ENCODE measurements at regions not wholly inside any gene's neighbourhood (a gene's known extent, or its start where the extent isn't known, plus 50 kb on each side); places are given as distances from the start of the nearest gene placed in this dataset.

DNA sequence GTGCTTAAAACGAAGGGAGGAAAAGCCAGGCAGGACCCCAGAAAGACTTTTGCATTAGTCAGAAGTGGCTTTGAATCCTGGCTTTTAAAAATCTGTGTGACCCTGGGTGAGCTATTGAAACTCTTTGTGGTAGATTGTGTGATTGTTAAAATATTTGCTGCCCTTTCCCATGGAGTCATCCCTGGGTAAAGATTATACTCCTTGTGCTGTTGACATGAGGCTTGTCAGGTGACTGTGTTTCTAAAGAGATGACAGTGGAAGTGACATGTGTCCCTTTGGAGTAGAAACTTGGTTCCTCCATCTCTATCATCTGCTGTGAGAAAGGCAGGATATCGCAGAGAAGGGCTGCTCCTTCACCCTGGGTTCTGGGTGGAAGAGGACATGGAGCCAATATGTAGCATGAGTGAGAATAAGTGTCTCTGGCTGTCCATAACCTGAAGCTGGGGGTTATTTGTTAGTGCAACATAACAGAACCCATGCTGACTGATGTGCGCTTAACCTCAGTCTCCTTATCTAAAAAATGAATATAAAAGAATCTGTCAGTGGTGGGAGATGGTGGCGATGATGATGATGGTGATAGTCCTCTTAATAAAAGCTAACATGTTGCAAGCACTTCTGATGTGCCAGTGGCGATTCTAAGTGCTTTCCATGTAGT, 187.6 kb downstream of the RHOU start:
- TF ChIP-seq FOXM1 (IDR thresholded peaks at IDR 0.05; ENCODE audit: borderline replicate concordance) (no peak), BHLHE40 (IDR thresholded peaks at IDR 0.05; ENCODE audit: borderline replicate concordance) (no peak), LEF1 (IDR thresholded peaks at IDR 0.05; ENCODE audit: borderline replicate concordance) (no peak), SP1 (IDR thresholded peaks at IDR 0.05) (no peak), ARNT (IDR thresholded peaks at IDR 0.05) (no peak), SUZ12 (IDR thresholded peaks at IDR 0.05) (no peak), CTBP1 (IDR thresholded peaks at IDR 0.05; ENCODE audit: borderline replicate concordance) (no peak), FOXA1 (IDR thresholded peaks at IDR 0.05) (no peak), ELF4 (IDR thresholded peaks at IDR 0.05) (no peak), HDGF (IDR thresholded peaks at IDR 0.05; ENCODE audit: borderline replicate concordance) (no peak), ZNF384 (IDR thresholded peaks at IDR 0.05) (no peak), TARDBP (IDR thresholded peaks at IDR 0.05) (no peak), NFRKB (IDR thresholded peaks at IDR 0.05) (no peak), FOXK2 (IDR thresholded peaks at IDR 0.05) (no peak), L3MBTL2 (conservative IDR thresholded peaks at IDR 0.05) (no peak)
- TF ChIP-seq, protein P1, sequence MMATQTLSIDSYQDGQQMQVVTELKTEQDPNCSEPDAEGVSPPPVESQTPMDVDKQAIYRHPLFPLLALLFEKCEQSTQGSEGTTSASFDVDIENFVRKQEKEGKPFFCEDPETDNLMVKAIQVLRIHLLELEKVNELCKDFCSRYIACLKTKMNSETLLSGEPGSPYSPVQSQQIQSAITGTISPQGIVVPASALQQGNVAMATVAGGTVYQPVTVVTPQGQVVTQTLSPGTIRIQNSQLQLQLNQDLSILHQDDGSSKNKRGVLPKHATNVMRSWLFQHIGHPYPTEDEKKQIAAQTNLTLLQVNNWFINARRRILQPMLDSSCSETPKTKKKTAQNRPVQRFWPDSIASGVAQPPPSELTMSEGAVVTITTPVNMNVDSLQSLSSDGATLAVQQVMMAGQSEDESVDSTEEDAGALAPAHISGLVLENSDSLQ (IDR thresholded peaks at IDR 0.05): no peak
- POLR2A ChIA-PET: no interaction called here
- no peak for DNase-seq (ENCODE audit: extremely low spot score)
- CTCF ChIA-PET: no interaction called here

DNA sequence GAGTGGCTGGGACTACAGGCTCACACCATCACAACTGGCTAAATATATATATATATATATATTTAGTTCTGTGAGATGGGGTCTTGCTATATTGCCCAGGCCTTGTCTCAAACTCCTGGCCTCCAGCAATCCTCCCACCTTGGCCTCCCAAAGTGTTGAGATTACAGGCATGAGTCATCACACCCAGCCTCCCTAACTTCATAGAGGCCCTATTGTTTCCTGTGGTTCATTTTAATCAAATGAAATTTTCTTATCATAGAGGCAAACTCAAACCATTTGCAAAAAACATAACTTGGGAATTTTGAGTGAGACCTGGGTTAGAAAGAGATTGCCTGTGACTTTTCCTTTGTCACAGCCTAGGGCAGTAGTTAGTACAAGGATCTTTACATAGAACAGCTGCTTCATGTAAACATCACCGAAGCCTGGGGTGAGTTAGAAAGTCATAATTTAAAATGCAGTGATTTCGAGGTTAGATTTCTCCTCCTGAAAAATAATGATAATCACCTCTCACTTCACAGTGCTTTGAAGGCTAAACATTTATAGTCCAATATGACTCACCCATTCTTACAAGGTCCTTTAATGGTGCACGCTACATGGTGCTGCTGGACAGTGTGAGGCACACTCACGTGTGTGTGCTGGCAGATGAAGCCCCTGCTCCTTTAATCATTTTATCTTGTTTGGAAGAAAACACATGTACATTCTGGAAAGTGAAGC, 188.9 kb downstream of the RHOU start:
- no peak for DNase-seq (ENCODE audit: extremely low spot score)
- ChIA-PET POLR2A (no interaction called here), CTCF (no interaction called here)
- TF ChIP-seq SP1 (IDR thresholded peaks at IDR 0.05) (no peak), CTBP1 (IDR thresholded peaks at IDR 0.05; ENCODE audit: borderline replicate concordance) (no peak), BHLHE40 (IDR thresholded peaks at IDR 0.05; ENCODE audit: borderline replicate concordance) (no peak), HDGF (IDR thresholded peaks at IDR 0.05; ENCODE audit: borderline replicate concordance) (no peak), SUZ12 (IDR thresholded peaks at IDR 0.05) (no peak), FOXA1 (IDR thresholded peaks at IDR 0.05) (no peak), ZNF384 (IDR thresholded peaks at IDR 0.05) (no peak), L3MBTL2 (conservative IDR thresholded peaks at IDR 0.05) (no peak), ARNT (IDR thresholded peaks at IDR 0.05) (no peak), NFRKB (IDR thresholded peaks at IDR 0.05) (no peak), FOXM1 (IDR thresholded peaks at IDR 0.05; ENCODE audit: borderline replicate concordance) (no peak), ELF4 (IDR thresholded peaks at IDR 0.05) (no peak), FOXK2 (IDR thresholded peaks at IDR 0.05) (no peak), LEF1 (IDR thresholded peaks at IDR 0.05; ENCODE audit: borderline replicate concordance) (no peak), TARDBP (IDR thresholded peaks at IDR 0.05) (no peak)
- TF ChIP-seq, protein P1 (IDR thresholded peaks at IDR 0.05): no peak

DNA sequence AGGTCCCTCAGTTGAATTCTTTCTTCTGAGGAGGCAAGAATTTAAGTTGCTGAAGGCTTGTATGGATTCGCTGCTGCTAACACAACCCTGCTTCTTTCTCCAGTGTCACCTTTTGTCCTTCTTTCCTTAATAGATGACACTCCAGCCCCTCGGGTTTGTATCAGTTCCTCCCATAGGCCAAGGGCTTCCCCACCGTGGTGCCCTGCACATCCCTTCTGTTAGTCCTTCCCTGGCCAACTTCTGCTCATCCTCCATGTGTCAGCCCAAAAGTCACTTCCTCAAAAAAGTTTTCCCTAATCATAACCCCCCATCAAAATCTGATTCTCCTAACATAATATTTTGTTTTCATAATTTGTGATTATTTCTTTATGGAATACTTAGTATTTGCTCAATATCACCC, 190.4 kb downstream of the RHOU start:
- DNase-seq (ENCODE audit: extremely low spot score): no peak
- no peak for TF ChIP-seq BHLHE40 (IDR thresholded peaks at IDR 0.05; ENCODE audit: borderline replicate concordance)
- TF ChIP-seq FOXM1 (IDR thresholded peaks at IDR 0.05; ENCODE audit: borderline replicate concordance): no peak
- no peak for TF ChIP-seq ELF4 (IDR thresholded peaks at IDR 0.05)
- TF ChIP-seq ARNT (IDR thresholded peaks at IDR 0.05): no peak
- no peak for TF ChIP-seq HDGF (IDR thresholded peaks at IDR 0.05; ENCODE audit: borderline replicate concordance)
- no peak for TF ChIP-seq ZNF384 (IDR thresholded peaks at IDR 0.05)
- no peak for TF ChIP-seq SUZ12 (IDR thresholded peaks at IDR 0.05)
- no peak for TF ChIP-seq TARDBP (IDR thresholded peaks at IDR 0.05)
- TF ChIP-seq FOXA1 (IDR thresholded peaks at IDR 0.05): no peak
- TF ChIP-seq L3MBTL2 (conservative IDR thresholded peaks at IDR 0.05): no peak
- no peak for TF ChIP-seq SP1 (IDR thresholded peaks at IDR 0.05)
- no peak for TF ChIP-seq LEF1 (IDR thresholded peaks at IDR 0.05; ENCODE audit: borderline replicate concordance)
- no peak for TF ChIP-seq NFRKB (IDR thresholded peaks at IDR 0.05)
- TF ChIP-seq CTBP1 (IDR thresholded peaks at IDR 0.05; ENCODE audit: borderline replicate concordance): no peak
- TF ChIP-seq FOXK2 (IDR thresholded peaks at IDR 0.05): no peak
- TF ChIP-seq, protein P1 (IDR thresholded peaks at IDR 0.05): no peak
- ChIA-PET POLR2A (no interaction called here), CTCF (interaction anchor here (0.8 kb wide), 1 partner anchor 16 kb away, joined by 3 read pairs; no protein-coding TSS in a partner anchor)

DNA sequence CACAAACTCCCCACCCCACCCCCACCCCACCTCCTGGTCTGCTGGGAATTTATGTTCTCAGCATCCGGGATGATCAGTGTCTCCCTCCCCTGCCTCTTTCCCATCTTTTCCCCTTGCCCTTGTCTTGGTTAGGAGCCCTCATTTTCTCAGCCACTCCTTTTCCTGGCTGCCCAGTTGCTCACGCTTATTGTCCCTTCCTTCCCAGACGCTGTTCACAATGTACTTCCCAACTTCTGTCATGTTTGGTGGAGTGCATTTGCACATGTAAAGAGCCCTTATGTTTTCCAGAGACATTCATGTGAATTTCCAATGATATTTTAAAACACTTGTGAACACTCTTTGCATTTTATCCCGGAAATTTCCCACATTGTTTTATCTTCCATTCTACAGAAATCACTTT, 192.1 kb downstream of the RHOU start:
- ChIA-PET CTCF (no interaction called here), POLR2A (no interaction called here)
- DNase-seq (ENCODE audit: extremely low spot score): no peak
- TF ChIP-seq ELF4 (IDR thresholded peaks at IDR 0.05) (no peak), ARNT (IDR thresholded peaks at IDR 0.05) (no peak), ZNF384 (IDR thresholded peaks at IDR 0.05) (no peak), NFRKB (IDR thresholded peaks at IDR 0.05) (no peak), SUZ12 (IDR thresholded peaks at IDR 0.05) (no peak), CTBP1 (IDR thresholded peaks at IDR 0.05; ENCODE audit: borderline replicate concordance) (no peak), FOXK2 (IDR thresholded peaks at IDR 0.05) (no peak), FOXA1 (IDR thresholded peaks at IDR 0.05) (no peak), LEF1 (IDR thresholded peaks at IDR 0.05; ENCODE audit: borderline replicate concordance) (no peak)

DNA sequence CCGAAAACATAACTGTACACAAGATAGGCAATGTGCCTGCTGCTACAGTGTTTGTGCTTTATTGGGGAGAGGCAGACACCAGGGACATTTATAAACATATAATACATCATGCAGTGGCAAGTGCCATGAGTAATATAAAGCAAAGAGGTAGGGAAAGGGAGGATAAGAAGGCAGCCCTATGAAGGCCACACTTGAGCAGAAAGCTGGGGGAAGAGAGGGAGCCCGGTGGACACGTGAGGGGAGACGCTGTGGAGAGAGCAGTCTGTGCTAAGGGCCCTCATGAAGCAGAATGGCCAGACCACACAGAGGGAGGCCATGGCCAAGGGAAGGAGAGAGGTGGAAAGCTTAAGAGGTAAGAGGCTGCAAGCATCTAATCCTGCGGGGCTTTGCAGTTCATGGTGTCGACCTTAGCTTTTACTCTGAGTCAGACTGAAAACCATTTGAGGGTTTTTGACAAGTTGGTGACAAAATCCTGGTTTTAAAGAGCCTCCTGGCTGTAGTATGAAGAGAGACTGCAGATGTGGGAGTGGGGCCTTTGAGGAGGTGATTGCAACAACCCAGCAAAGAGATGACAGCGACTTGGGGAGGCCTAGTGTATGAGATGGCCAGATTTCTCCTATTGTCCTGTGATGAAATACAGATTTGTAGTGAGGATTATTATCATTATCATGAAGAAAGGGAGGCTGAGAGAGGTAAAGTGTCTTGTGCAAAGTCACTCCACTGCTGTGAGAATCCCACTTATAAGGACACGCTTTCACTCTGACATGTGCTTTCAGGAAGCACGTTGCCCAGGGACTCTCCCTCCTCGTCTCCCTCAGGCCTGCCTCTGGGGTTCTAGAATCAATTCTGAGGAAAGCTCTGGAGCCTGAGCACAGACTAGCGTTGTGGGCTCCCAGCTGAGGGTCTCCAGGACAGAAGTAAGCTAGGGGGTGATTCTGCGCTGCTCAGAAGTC, 192.9 kb downstream of the RHOU start:
- CTCF ChIA-PET: no interaction called here

More for the DNA sequence above, 192.9 kb downstream of the RHOU start:
- POLR2A ChIA-PET: no interaction called here
- no peak for DNase-seq (ENCODE audit: extremely low spot score)
- no peak for TF ChIP-seq LEF1 (IDR thresholded peaks at IDR 0.05; ENCODE audit: borderline replicate concordance)
- no peak for TF ChIP-seq ZNF384 (IDR thresholded peaks at IDR 0.05)
- no peak for TF ChIP-seq BHLHE40 (IDR thresholded peaks at IDR 0.05; ENCODE audit: borderline replicate concordance)
- TF ChIP-seq FOXK2 (IDR thresholded peaks at IDR 0.05): no peak
- TF ChIP-seq SP1 (IDR thresholded peaks at IDR 0.05): no peak
- TF ChIP-seq L3MBTL2 (conservative IDR thresholded peaks at IDR 0.05): no peak
- no peak for TF ChIP-seq SUZ12 (IDR thresholded peaks at IDR 0.05)
- TF ChIP-seq HDGF (IDR thresholded peaks at IDR 0.05; ENCODE audit: borderline replicate concordance): no peak
- no peak for TF ChIP-seq FOXA1 (IDR thresholded peaks at IDR 0.05)
- no peak for TF ChIP-seq TARDBP (IDR thresholded peaks at IDR 0.05)
- TF ChIP-seq CTBP1 (IDR thresholded peaks at IDR 0.05; ENCODE audit: borderline replicate concordance): no peak
- no peak for TF ChIP-seq NFRKB (IDR thresholded peaks at IDR 0.05)
- TF ChIP-seq FOXM1 (IDR thresholded peaks at IDR 0.05; ENCODE audit: borderline replicate concordance): no peak
- no peak for TF ChIP-seq ELF4 (IDR thresholded peaks at IDR 0.05)
- TF ChIP-seq, protein P1 (IDR thresholded peaks at IDR 0.05): no peak
- no peak for TF ChIP-seq ARNT (IDR thresholded peaks at IDR 0.05)
